ENCODE measurements at regions not wholly inside any gene's neighbourhood (a gene's known extent, or its start where the extent isn't known, plus 50 kb on each side); places are given as distances from the start of the nearest gene placed in this dataset.

- H3K4me3 ChIP-seq (ENCODE audit: low read depth, low read length), result no peak overlapping the region
- POLR2A ChIA-PET, result no interaction called here
- no peaks in the 10 kb centered on the region for H3K27me3 ChIP-seq (ENCODE audit: control insufficient read depth, insufficient read depth, low read length)
- CTCF ChIA-PET, result no interaction called here
- DNase-seq (ENCODE audit: low read depth, low spot score), result no peak
- TF ChIP-seq, protein P1, sequence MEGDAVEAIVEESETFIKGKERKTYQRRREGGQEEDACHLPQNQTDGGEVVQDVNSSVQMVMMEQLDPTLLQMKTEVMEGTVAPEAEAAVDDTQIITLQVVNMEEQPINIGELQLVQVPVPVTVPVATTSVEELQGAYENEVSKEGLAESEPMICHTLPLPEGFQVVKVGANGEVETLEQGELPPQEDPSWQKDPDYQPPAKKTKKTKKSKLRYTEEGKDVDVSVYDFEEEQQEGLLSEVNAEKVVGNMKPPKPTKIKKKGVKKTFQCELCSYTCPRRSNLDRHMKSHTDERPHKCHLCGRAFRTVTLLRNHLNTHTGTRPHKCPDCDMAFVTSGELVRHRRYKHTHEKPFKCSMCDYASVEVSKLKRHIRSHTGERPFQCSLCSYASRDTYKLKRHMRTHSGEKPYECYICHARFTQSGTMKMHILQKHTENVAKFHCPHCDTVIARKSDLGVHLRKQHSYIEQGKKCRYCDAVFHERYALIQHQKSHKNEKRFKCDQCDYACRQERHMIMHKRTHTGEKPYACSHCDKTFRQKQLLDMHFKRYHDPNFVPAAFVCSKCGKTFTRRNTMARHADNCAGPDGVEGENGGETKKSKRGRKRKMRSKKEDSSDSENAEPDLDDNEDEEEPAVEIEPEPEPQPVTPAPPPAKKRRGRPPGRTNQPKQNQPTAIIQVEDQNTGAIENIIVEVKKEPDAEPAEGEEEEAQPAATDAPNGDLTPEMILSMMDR (IDR thresholded peaks at IDR 0.05; ENCODE audit: low read depth, low read length), result no peak
- peaks cover 7% of the 10 kb centered on the region; the same call in 1 of the 2 replicates for H3K9me3 ChIP-seq (ENCODE audit: control insufficient read depth, insufficient read depth, low read length)
- no peak overlapping the region for H3K27ac ChIP-seq (ENCODE audit: low read depth, low read length)
Measured at GRCh38 chr7:155222573-155222972, 75.1 kb upstream of the INSIG1 start.

DNA sequence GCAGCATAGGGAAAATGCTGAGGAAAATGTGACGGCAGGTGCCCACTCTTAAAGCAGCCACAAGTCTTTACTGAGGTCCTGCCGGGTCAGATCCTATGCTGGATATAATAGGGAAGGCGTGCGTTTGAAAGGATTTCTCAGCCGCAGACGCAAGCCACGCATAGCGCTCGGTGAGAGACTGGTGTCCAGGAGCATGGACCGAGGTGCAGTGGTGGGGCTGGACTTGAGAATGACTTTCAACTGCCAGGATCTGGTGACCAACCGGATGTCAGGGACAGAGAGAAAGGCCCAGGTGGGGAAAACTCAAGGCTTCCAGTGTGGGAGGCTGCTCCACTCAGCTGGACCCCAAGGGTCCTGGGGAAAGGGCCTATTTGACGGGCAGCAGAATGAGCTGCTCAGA, 74.7 kb upstream of the INSIG1 start:
- DNase-seq (ENCODE audit: low read depth, low spot score), result no peak
- POLR2A ChIA-PET, result no interaction called here
- Histone ChIP-seq H3K4me3 (ENCODE audit: low read depth, low read length) (no peak overlapping the region), H3K27me3 (ENCODE audit: control insufficient read depth, insufficient read depth, low read length) (no peaks in the 10 kb centered on the region), H3K9me3 (ENCODE audit: control insufficient read depth, insufficient read depth, low read length) (peaks cover 7% of the 10 kb centered on the region; the same call in 1 of the 2 replicates), H3K27ac (ENCODE audit: low read depth, low read length) (no peak overlapping the region)
- TF ChIP-seq, protein P1 (IDR thresholded peaks at IDR 0.05; ENCODE audit: low read depth, low read length), result no peak
- CTCF ChIA-PET, result no interaction called here

- Histone ChIP-seq H3K27ac (ENCODE audit: low read depth, low read length) (no peak overlapping the region), H3K4me3 (ENCODE audit: low read depth, low read length) (no peak overlapping the region), H3K27me3 (ENCODE audit: control insufficient read depth, insufficient read depth, low read length) (no peaks in the 10 kb centered on the region), H3K9me3 (ENCODE audit: control insufficient read depth, insufficient read depth, low read length) (peaks cover 9% of the 10 kb centered on the region; the same call in 1 of the 2 replicates)
- DNase-seq (ENCODE audit: low read depth, low spot score), result no peak
- TF ChIP-seq, protein P1 (IDR thresholded peaks at IDR 0.05; ENCODE audit: low read depth, low read length), result no peak
- CTCF ChIA-PET, result no interaction called here
- POLR2A ChIA-PET, result no interaction called here
Measured at GRCh38 chr7:155223503-155223902, 74.2 kb upstream of the INSIG1 start.

GRCh38 chr7:155224116-155224811, 73.4 kb upstream of the INSIG1 start:
- DNase-seq (ENCODE audit: low read depth, low spot score), result no peak
- Histone ChIP-seq H3K4me3 (ENCODE audit: low read depth, low read length) (no peak overlapping the region), H3K9me3 (ENCODE audit: control insufficient read depth, insufficient read depth, low read length) (peaks cover 10% of the 10 kb centered on the region; the same call in 1 of the 2 replicates), H3K27ac (ENCODE audit: low read depth, low read length) (no peak overlapping the region), H3K27me3 (ENCODE audit: control insufficient read depth, insufficient read depth, low read length) (no peaks in the 10 kb centered on the region)
- POLR2A ChIA-PET, result no interaction called here
- CTCF ChIA-PET, result no interaction called here
- TF ChIP-seq, protein P1 (IDR thresholded peaks at IDR 0.05; ENCODE audit: low read depth, low read length), result no peak

DNA sequence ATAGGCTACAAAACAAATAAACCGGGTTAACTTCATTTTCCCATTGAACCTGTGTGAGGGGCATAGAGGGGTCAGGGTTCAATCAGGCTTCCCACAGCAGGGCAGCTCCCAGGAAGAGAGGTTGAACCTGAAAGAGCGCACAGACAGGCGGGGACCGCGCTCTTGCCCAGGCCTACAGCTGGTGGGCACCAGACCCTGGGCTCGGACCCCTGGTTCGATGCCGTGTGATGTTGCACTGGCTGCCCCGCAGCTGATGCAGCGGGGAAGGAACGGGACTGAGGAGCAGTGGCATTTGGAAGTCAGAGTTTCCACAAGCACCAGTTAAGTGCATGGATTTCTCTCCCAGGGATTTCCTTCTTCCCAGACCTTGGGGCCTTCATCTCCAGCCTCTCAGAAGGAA, 72.6 kb upstream of the INSIG1 start:
- DNase-seq (ENCODE audit: low read depth, low spot score), result no peak
- TF ChIP-seq, protein P1 (IDR thresholded peaks at IDR 0.05; ENCODE audit: low read depth, low read length), result no peak
- POLR2A ChIA-PET, result no interaction called here

More for the DNA sequence above, 72.6 kb upstream of the INSIG1 start:
- H3K4me3 ChIP-seq (ENCODE audit: low read depth, low read length), result no peak overlapping the region
- H3K9me3 ChIP-seq (ENCODE audit: control insufficient read depth, insufficient read depth, low read length), result peaks cover 7% of the 10 kb centered on the region; the same call in 1 of the 2 replicates
- no peaks in the 10 kb centered on the region for H3K27me3 ChIP-seq (ENCODE audit: control insufficient read depth, insufficient read depth, low read length)
- CTCF ChIA-PET, result no interaction called here
- no peak overlapping the region for H3K27ac ChIP-seq (ENCODE audit: low read depth, low read length)

Measured in AG04450 (cell line).